ENCODE measurements at regions not wholly inside any gene's neighbourhood (a gene's known extent, or its start where the extent isn't known, plus 50 kb on each side); places are given as distances from the start of the nearest gene placed in this dataset.

DNA sequence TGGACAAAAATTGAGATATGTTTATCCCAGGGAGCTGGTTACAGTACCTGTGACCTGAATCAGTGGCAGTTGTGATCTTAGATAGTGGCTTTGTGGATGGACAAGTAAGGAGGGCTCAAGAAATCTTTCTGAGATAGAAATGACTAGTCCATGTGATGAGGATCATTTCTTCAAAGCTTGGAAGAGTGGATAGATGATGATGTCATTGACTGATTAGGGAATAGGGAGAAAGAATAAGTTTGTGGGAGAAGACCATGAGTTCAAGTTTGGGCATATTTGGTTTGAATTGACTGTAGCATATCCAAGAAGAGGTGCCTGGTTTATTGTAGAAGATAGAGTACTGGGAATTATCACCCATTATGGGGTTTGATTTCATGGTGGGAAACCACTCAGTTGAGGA lies 336.7 kb upstream of the PRICKLE1 start:
- Histone ChIP-seq H3K27ac (ENCODE audit: low read depth, low read length) (no peak overlapping the region), H3K9ac (ENCODE audit: low read length) (no peak overlapping the region), H3K4me1 (ENCODE audit: insufficient read depth, low read length) (peaks cover 5% of the 10 kb centered on the region), H3K4me3 (ENCODE audit: low read depth in 1 of 2, low read length in 2 of 2) (no peak overlapping the region), H3K36me3 (ENCODE audit: insufficient read depth, low read length) (no peaks in the 10 kb centered on the region), H3K9me3 (ENCODE audit: low read length) (no peaks in the 10 kb centered on the region), H3K27me3 (ENCODE audit: control insufficient read depth in 1 of 2, insufficient read depth in 2 of 2, low read length in 2 of 2) (no peaks in the 10 kb centered on the region)

DNA sequence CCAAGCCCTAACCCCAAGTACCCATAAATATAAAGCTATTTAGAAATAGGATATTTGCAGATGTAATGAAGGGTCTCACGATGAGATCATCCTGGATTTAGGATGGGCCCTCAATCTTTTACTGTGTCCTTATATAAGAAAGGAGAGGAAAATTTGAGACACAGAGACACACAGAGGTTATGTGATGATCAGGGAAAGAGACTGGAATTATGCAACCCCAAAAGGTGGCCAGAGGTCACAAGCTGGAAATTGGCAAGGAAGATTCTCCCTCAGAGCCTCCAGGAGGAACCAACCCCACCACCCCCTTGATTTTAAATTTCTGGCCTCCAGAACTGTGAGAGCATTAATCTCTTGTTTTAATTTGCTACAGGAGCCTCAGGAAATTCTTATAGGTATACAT lies 334.9 kb upstream of the PRICKLE1 start:
- Histone ChIP-seq H3K27ac (ENCODE audit: low read depth, low read length) (no peak overlapping the region), H3K27me3 (ENCODE audit: control insufficient read depth in 1 of 2, insufficient read depth in 2 of 2, low read length in 2 of 2) (no peaks in the 10 kb centered on the region), H3K4me1 (ENCODE audit: insufficient read depth, low read length) (peaks cover 5% of the 10 kb centered on the region), H3K4me3 (ENCODE audit: low read depth in 1 of 2, low read length in 2 of 2) (no peak overlapping the region), H3K36me3 (ENCODE audit: insufficient read depth, low read length) (no peaks in the 10 kb centered on the region), H3K9me3 (ENCODE audit: low read length) (no peaks in the 10 kb centered on the region), H3K9ac (ENCODE audit: low read length) (no peak overlapping the region)

DNA sequence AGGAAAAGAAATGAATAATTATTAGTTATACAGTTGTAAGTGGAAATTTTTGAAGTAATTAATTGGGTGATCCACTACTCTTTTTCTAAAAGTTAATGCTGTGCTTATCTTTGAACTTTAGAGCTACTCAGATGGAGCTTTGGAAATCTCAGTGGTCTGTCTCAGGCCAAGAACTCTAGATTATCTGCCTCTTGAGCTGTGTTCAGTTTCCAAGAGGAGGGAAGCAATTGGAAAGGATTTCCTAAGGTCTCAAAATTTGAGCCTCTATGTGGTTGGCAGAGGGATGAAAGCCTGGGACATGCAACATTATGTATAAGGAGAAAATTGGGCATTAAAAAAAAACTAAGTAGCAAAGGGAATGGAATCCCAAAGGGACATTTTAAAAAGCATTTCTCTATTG lies 334.0 kb upstream of the PRICKLE1 start:
- no peak overlapping the region for H3K27ac ChIP-seq (ENCODE audit: low read depth, low read length)
- no peaks in the 10 kb centered on the region for H3K9me3 ChIP-seq (ENCODE audit: low read length)
- H3K36me3 ChIP-seq (ENCODE audit: insufficient read depth, low read length) = no peaks in the 10 kb centered on the region
- no peaks in the 10 kb centered on the region for H3K27me3 ChIP-seq (ENCODE audit: control insufficient read depth in 1 of 2, insufficient read depth in 2 of 2, low read length in 2 of 2)
- no peak overlapping the region for H3K4me3 ChIP-seq (ENCODE audit: low read depth in 1 of 2, low read length in 2 of 2)
- peaks cover 5% of the 10 kb centered on the region for H3K4me1 ChIP-seq (ENCODE audit: insufficient read depth, low read length)
- no peak overlapping the region for H3K9ac ChIP-seq (ENCODE audit: low read length)

DNA sequence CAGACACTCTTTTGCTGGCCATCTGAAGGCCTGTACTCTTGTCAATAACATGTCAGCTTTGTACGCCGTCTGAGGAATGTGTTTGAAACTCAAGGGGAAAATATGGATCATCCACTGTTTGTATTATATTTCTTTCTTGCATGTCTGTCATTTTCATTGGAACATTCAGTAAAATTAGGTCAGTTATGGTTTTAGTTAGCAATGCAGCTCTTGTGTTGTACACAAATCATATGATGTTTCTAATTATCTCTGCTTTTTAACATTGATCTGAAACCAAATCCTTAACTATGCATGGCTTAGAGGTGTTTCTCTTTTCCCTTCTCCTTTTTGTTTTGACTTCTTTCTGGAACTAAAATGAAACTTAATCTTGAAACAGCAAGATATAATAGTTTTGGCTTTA lies 333.6 kb upstream of the PRICKLE1 start:
- Histone ChIP-seq H3K9me3 (ENCODE audit: low read length) (no peaks in the 10 kb centered on the region), H3K27ac (ENCODE audit: low read depth, low read length) (no peak overlapping the region), H3K36me3 (ENCODE audit: insufficient read depth, low read length) (no peaks in the 10 kb centered on the region), H3K9ac (ENCODE audit: low read length) (no peak overlapping the region), H3K27me3 (ENCODE audit: control insufficient read depth in 1 of 2, insufficient read depth in 2 of 2, low read length in 2 of 2) (no peaks in the 10 kb centered on the region), H3K4me1 (ENCODE audit: insufficient read depth, low read length) (peaks cover 9% of the 10 kb centered on the region), H3K4me3 (ENCODE audit: low read depth in 1 of 2, low read length in 2 of 2) (no peak overlapping the region)

DNA sequence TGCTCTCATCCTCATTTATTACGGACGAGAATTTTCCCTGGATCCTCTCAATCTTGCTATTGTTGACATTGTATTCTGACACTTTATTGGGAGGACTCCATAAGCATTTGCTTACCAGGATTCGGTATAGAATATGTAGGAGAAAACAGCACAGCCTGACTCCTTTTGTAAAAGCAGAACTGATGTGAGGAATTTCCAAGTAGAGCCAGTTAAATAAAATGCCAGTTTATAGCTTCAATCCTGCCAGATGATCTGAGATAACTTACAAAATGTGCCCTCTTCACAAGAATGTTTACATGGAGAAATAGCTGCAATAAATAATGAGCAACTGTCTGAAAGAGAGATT lies 332.9 kb upstream of the PRICKLE1 start:
- Histone ChIP-seq H3K27ac (ENCODE audit: low read depth, low read length) (no peak overlapping the region), H3K4me3 (ENCODE audit: low read depth in 1 of 2, low read length in 2 of 2) (no peak overlapping the region), H3K9ac (ENCODE audit: low read length) (no peak overlapping the region)

DNA sequence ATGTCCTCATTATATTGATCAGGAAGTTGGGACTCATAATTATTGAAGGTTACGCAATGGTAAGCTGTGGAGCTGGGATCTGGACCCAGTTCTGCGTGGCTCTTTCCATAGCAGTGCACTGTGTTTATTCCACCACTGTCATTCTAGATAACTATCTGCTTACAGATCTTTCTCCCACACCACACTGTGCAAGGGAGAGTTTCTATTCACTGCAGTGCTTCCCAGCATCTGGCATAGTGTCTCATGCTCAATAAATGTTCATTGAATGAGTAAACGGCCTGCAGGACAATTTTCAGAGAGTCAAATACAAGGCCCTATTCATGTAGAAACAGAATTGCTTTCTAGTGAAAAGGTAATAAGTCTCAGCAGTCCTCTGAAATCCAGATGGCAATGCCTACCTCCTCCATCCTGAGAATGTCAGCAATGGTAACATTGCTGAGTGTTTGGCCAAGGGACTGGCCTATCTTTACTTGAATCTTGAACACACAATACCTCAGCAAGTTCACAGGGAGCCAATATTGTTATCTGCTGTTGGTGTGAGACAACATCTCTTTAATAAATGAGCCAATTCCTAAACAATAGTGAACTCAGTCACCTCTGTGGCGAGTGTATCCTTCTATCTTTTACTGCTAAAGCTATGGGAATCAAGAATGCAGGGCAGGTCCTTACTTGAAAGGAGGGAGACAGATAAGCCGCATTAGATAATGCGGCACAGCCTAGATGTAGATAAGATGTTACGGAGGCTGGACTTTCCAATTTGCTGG lies 332.4 kb upstream of the PRICKLE1 start:
- no peak overlapping the region for H3K9ac ChIP-seq (ENCODE audit: low read length)
- no peaks in the 10 kb centered on the region for H3K36me3 ChIP-seq (ENCODE audit: insufficient read depth, low read length)
- H3K4me3 ChIP-seq (ENCODE audit: low read depth in 1 of 2, low read length in 2 of 2) = no peak overlapping the region
- H3K27me3 ChIP-seq (ENCODE audit: control insufficient read depth in 1 of 2, insufficient read depth in 2 of 2, low read length in 2 of 2) = no peaks in the 10 kb centered on the region
- H3K27ac ChIP-seq (ENCODE audit: low read depth, low read length) = no peak overlapping the region
- peaks cover 11% of the 10 kb centered on the region for H3K4me1 ChIP-seq (ENCODE audit: insufficient read depth, low read length)
- H3K9me3 ChIP-seq (ENCODE audit: low read length) = no peaks in the 10 kb centered on the region

More for the DNA sequence above, 332.9 kb upstream of the PRICKLE1 start:
- H3K4me1 ChIP-seq (ENCODE audit: insufficient read depth, low read length) = peaks cover 11% of the 10 kb centered on the region
- no peaks in the 10 kb centered on the region for H3K9me3 ChIP-seq (ENCODE audit: low read length)
- H3K27me3 ChIP-seq (ENCODE audit: control insufficient read depth in 1 of 2, insufficient read depth in 2 of 2, low read length in 2 of 2) = no peaks in the 10 kb centered on the region
- no peaks in the 10 kb centered on the region for H3K36me3 ChIP-seq (ENCODE audit: insufficient read depth, low read length)

DNA sequence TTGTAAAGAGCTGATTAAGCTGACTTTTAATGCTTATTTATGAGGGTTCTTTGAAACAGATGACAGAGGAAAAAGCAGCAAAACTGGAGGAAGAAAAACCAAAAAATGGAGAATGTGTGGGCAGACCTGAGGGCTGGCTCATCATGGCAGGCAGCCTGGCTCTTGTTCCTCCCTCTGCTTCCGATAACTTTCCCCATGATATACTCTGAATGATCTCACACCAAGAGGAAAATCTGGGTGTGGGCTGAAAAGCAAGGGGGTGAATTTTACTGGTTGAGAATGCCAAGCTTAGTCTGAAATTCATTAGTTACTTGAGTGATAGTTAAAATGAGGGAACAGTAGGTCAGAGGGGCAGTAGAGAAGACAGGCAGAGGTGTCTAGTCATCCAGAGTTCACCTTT lies 330.1 kb upstream of the PRICKLE1 start:
- no peaks in the 10 kb centered on the region for H3K9me3 ChIP-seq (ENCODE audit: low read length)
- no peaks in the 10 kb centered on the region for H3K27me3 ChIP-seq (ENCODE audit: control insufficient read depth in 1 of 2, insufficient read depth in 2 of 2, low read length in 2 of 2)
- no peak overlapping the region for H3K9ac ChIP-seq (ENCODE audit: low read length)
- peaks cover 11% of the 10 kb centered on the region for H3K4me1 ChIP-seq (ENCODE audit: insufficient read depth, low read length)
- no peak overlapping the region for H3K27ac ChIP-seq (ENCODE audit: low read depth, low read length)
- no peaks in the 10 kb centered on the region for H3K36me3 ChIP-seq (ENCODE audit: insufficient read depth, low read length)
- no peak overlapping the region for H3K4me3 ChIP-seq (ENCODE audit: low read depth in 1 of 2, low read length in 2 of 2)

DNA sequence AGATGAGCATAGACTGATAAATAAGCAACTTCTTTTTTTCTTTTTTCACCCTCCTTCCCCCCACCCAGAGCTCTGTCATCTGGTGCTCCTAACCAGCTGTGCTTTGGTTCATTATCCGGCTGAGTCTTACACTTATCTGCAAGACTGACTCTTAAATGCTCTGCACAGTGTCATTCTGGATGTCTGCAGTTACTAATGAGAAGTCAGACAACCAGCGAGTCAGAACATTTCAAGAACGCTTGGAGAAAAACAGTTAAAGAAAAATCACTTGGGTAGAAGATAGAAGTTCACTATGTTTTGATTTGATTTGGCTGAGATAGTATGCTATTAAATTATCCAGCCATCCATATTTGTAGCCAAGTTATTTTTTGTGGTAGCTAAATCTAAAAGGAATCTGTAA lies 328.9 kb upstream of the PRICKLE1 start:
- Histone ChIP-seq H3K4me3 (ENCODE audit: low read depth in 1 of 2, low read length in 2 of 2) (no peak overlapping the region), H3K4me1 (ENCODE audit: insufficient read depth, low read length) (peaks cover 6% of the 10 kb centered on the region)

DNA sequence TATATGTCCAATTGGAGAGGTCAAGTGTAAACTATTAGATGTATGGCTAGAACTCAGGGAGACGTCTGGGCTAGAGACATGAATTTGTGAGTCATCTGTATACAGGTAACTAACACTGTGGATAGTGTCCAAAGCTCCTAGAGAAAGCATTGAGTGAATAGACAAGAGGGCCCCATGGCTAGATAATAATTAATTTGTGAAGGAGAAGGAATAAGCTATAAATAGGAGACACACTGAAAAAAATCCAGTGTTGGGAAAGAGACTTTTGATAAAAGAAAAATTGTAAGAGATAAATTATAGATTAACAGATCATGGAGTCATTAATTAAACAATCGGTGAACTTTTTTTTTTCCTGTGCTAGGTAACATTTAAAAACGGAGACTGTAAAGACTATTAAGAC lies 326.6 kb upstream of the PRICKLE1 start:
- no peak overlapping the region for H3K27ac ChIP-seq (ENCODE audit: low read depth, low read length)
- H3K27me3 ChIP-seq (ENCODE audit: control insufficient read depth in 1 of 2, insufficient read depth in 2 of 2, low read length in 2 of 2) = no peaks in the 10 kb centered on the region
- H3K36me3 ChIP-seq (ENCODE audit: insufficient read depth, low read length) = no peaks in the 10 kb centered on the region
- H3K4me3 ChIP-seq (ENCODE audit: low read depth in 1 of 2, low read length in 2 of 2) = no peak overlapping the region
- H3K9ac ChIP-seq (ENCODE audit: low read length) = no peak overlapping the region
- peaks cover 6% of the 10 kb centered on the region for H3K4me1 ChIP-seq (ENCODE audit: insufficient read depth, low read length)
- H3K9me3 ChIP-seq (ENCODE audit: low read length) = no peaks in the 10 kb centered on the region

More for the DNA sequence above, 328.9 kb upstream of the PRICKLE1 start:
- no peaks in the 10 kb centered on the region for H3K36me3 ChIP-seq (ENCODE audit: insufficient read depth, low read length)
- no peak overlapping the region for H3K9ac ChIP-seq (ENCODE audit: low read length)
- H3K27ac ChIP-seq (ENCODE audit: low read depth, low read length) = no peak overlapping the region
- H3K27me3 ChIP-seq (ENCODE audit: control insufficient read depth in 1 of 2, insufficient read depth in 2 of 2, low read length in 2 of 2) = no peaks in the 10 kb centered on the region
- no peaks in the 10 kb centered on the region for H3K9me3 ChIP-seq (ENCODE audit: low read length)

DNA sequence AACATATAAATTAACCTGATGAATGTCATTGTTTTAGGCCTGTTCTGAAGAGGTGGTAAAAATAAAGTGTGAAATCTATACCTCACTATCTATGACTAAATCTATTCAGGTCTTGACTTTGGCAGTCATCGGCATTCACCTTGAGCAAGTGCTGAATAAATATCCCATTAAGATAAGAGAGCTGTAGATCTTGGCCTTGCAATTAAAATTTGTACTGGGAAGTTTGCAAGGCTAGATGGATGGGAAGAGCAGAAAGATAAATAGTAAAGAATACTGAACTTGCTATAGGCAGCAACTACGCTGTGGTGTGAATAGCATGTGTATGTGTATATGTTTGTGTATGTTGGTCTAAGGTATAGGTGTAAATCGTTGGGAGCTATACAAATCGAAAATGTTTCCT lies 325.9 kb upstream of the PRICKLE1 start:
- H3K4me3 ChIP-seq (ENCODE audit: low read depth in 1 of 2, low read length in 2 of 2) = no peak overlapping the region
- H3K27me3 ChIP-seq (ENCODE audit: control insufficient read depth in 1 of 2, insufficient read depth in 2 of 2, low read length in 2 of 2) = no peaks in the 10 kb centered on the region
- H3K4me1 ChIP-seq (ENCODE audit: insufficient read depth, low read length) = peaks cover 6% of the 10 kb centered on the region
- no peak overlapping the region for H3K27ac ChIP-seq (ENCODE audit: low read depth, low read length)
- no peak overlapping the region for H3K9ac ChIP-seq (ENCODE audit: low read length)
- no peaks in the 10 kb centered on the region for H3K36me3 ChIP-seq (ENCODE audit: insufficient read depth, low read length)
- no peaks in the 10 kb centered on the region for H3K9me3 ChIP-seq (ENCODE audit: low read length)

DNA sequence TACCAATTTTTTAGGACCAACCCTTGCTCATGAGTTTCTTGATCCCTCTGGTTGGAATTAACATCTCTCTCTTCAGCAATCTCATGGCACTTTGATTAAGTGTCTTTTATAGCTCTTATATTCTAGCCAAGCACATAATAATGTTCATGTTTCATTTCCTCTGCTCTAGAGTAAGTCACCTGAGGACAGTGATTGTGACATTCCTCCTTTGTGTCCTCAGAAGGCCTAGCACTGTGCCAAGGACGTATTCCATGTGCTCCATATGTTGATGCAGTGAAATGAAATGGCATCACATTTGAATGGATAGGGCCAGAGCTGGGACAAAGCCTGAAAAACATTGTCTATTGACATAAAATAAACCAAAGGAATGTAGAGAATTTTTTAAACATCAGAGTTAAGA lies 322.8 kb upstream of the PRICKLE1 start:
- Histone ChIP-seq H3K4me1 (ENCODE audit: insufficient read depth, low read length) (no peaks in the 10 kb centered on the region), H3K4me3 (ENCODE audit: low read depth in 1 of 2, low read length in 2 of 2) (no peak overlapping the region), H3K9ac (ENCODE audit: low read length) (no peak overlapping the region), H3K27me3 (ENCODE audit: control insufficient read depth in 1 of 2, insufficient read depth in 2 of 2, low read length in 2 of 2) (no peaks in the 10 kb centered on the region), H3K27ac (ENCODE audit: low read depth, low read length) (no peak overlapping the region), H3K36me3 (ENCODE audit: insufficient read depth, low read length) (no peaks in the 10 kb centered on the region), H3K9me3 (ENCODE audit: low read length) (no peaks in the 10 kb centered on the region)

DNA sequence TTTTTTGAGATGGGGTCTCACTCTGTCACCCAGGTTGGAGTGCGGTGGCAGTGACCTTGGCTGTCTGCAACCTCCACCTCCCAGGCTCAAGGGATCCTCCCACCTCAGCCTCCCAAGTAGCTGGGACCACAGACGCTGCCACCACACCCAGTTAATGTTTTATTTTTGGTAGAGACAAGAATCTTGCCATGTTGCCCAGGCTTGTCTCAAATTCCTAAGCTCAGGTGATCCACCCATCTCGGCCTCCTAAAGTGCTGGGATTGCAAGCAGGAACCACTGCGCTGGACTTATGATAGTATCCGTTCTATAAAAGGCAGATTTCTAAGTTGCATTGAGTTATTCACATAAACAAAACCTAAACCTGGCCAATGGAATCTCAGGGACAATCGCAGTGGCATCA lies 321.1 kb upstream of the PRICKLE1 start:
- H3K4me3 ChIP-seq (ENCODE audit: low read depth in 1 of 2, low read length in 2 of 2) = no peak overlapping the region
- H3K9ac ChIP-seq (ENCODE audit: low read length) = no peak overlapping the region
- no peaks in the 10 kb centered on the region for H3K27me3 ChIP-seq (ENCODE audit: control insufficient read depth in 1 of 2, insufficient read depth in 2 of 2, low read length in 2 of 2)
- no peaks in the 10 kb centered on the region for H3K4me1 ChIP-seq (ENCODE audit: insufficient read depth, low read length)
- no peaks in the 10 kb centered on the region for H3K9me3 ChIP-seq (ENCODE audit: low read length)
- H3K36me3 ChIP-seq (ENCODE audit: insufficient read depth, low read length) = no peaks in the 10 kb centered on the region
- no peak overlapping the region for H3K27ac ChIP-seq (ENCODE audit: low read depth, low read length)
